C4-2B (cell line): ENCODE measurements at regions not wholly inside any gene's neighbourhood (a gene's known extent, or its start where the extent isn't known, plus 50 kb on each side); places are given as distances from the start of the nearest gene placed in this dataset.

Experiments
- CTCF ChIP-seq: fragments of 450-650 bp; conservative IDR thresholded peaks from 2 replicates; pipeline ENCODE4 v1.5.1; 2017; ENCODE audit warnings: mild to moderate bottlenecking
- ZFX ChIP-seq: fragments of 450-650 bp; IDR thresholded peaks from 2 replicates; pipeline ENCODE4 v1.6.1; 2017

- no peak for TF ChIP-seq CTCF
- TF ChIP-seq ZFX: no peak
Measured at GRCh38 chr12:75661908-75662307, 150.5 kb upstream of the KRR1 start.
